HG02588 (cell line): ENCODE measurements at regions not wholly inside any gene's neighbourhood (a gene's known extent, or its start where the extent isn't known, plus 50 kb on each side); places are given as distances from the start of the nearest gene placed in this dataset.

ENCODE experiments used
- ATAC-seq: cut with Tn5 transposase; IDR thresholded peaks from one replicate; pipeline ENCODE4 v1.9.1; 2021; ENCODE audit warnings: mild to moderate bottlenecking, moderate library complexity; ENCODE audit not compliant: unreplicated experiment

GRCh38 chr5:168171901-168172759 is 119.3 kb upstream of the WWC1 start:
- ATAC-seq: no peak

- no peak for ATAC-seq
Observed at GRCh38 chr5:168172760-168173223, 118.7 kb upstream of the WWC1 start.

GRCh38 chr5:168174376-168174775 is 117.1 kb upstream of the WWC1 start:
- no peak for ATAC-seq

- no peak for ATAC-seq
Observed at GRCh38 chr5:168176251-168176650, 115.2 kb upstream of the WWC1 start.

- no peak for ATAC-seq
Observed at GRCh38 chr5:168176941-168177340, 114.5 kb upstream of the WWC1 start.

- no peak for ATAC-seq
Observed at GRCh38 chr5:168177831-168178450, 113.5 kb upstream of the WWC1 start.

GRCh38 chr5:168179192-168179593 is 112.3 kb upstream of the WWC1 start:
- ATAC-seq: no peak

- no peak for ATAC-seq
Observed at GRCh38 chr5:168182269-168182668, 109.2 kb upstream of the WWC1 start.

- no peak for ATAC-seq
Observed at GRCh38 chr5:168184103-168184502, 107.3 kb upstream of the WWC1 start.

GRCh38 chr5:168186289-168187074 is 105.0 kb upstream of the WWC1 start:
- ATAC-seq: no peak

GRCh38 chr5:168187614-168188013 is 103.8 kb upstream of the WWC1 start:
- ATAC-seq: no peak

- ATAC-seq: no peak
Observed at GRCh38 chr5:168188182-168188581, 103.3 kb upstream of the WWC1 start.

- ATAC-seq: no peak
Observed at GRCh38 chr5:168192120-168192519, 99.3 kb upstream of the WWC1 start.

- ATAC-seq: no peak
Observed at GRCh38 chr5:168193493-168194250, 97.8 kb upstream of the WWC1 start.

- no peak for ATAC-seq
Observed at GRCh38 chr5:168195110-168195509, 96.3 kb upstream of the WWC1 start.

GRCh38 chr5:168198359-168198758 is 93.1 kb upstream of the WWC1 start:
- ATAC-seq: no peak

GRCh38 chr5:168202996-168203395 is 88.4 kb upstream of the WWC1 start:
- ATAC-seq: no peak

- ATAC-seq: no peak
Observed at GRCh38 chr5:168204165-168204564, 87.3 kb upstream of the WWC1 start.

- ATAC-seq: no peak
Observed at GRCh38 chr5:168207450-168208029, 83.9 kb upstream of the WWC1 start.

GRCh38 chr5:168209244-168209995 is 82.0 kb upstream of the WWC1 start:
- ATAC-seq: no peak
